ENCODE measurements at regions not wholly inside any gene's neighbourhood (a gene's known extent, or its start where the extent isn't known, plus 50 kb on each side); places are given as distances from the start of the nearest gene placed in this dataset.

GRCh38 chr2:236793023-236794011, 223.7 kb downstream of the ACKR3 start:
- TF ChIP-seq CTCF (IDR thresholded peaks at IDR 0.05) (no peak), POLR2A (IDR thresholded peaks at IDR 0.05) (no peak)

Measured in body of pancreas (tissue), 4 donors.